ENCODE measurements at regions not wholly inside any gene's neighbourhood (a gene's known extent, or its start where the extent isn't known, plus 50 kb on each side); places are given as distances from the start of the nearest gene placed in this dataset.
"Not testable (repeated sequence)": the region's sequence is repeated elsewhere in the genome, so short reads cannot be mapped to it uniquely, and the experiment has no call there.

DNA sequence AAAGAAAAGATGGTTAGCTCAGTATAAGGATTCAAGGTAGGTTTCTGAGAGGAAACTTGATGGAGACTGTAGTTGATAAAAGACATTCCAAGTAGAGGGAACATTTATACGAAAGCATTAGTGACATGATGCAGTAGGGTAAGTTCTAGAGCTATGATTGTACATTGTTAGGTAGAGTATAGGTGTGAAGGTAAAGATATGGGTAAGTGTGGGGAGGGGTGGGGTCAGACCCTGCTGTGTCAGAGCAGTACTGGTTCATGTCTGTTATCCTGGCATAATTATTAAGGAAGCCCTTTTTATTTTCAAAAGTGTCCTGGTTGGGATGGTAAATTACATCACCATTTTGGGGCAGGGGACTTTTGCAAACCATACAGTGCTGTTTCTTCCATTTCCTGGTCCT is 635.8 kb downstream of the COL12A1 start:
- no peaks in the 10 kb centered on the region for H3K4me1 ChIP-seq
- no peaks in the 10 kb centered on the region for H3K9me3 ChIP-seq
- DNase-seq, result no peak
- TF ChIP-seq, protein P1, sequence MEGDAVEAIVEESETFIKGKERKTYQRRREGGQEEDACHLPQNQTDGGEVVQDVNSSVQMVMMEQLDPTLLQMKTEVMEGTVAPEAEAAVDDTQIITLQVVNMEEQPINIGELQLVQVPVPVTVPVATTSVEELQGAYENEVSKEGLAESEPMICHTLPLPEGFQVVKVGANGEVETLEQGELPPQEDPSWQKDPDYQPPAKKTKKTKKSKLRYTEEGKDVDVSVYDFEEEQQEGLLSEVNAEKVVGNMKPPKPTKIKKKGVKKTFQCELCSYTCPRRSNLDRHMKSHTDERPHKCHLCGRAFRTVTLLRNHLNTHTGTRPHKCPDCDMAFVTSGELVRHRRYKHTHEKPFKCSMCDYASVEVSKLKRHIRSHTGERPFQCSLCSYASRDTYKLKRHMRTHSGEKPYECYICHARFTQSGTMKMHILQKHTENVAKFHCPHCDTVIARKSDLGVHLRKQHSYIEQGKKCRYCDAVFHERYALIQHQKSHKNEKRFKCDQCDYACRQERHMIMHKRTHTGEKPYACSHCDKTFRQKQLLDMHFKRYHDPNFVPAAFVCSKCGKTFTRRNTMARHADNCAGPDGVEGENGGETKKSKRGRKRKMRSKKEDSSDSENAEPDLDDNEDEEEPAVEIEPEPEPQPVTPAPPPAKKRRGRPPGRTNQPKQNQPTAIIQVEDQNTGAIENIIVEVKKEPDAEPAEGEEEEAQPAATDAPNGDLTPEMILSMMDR (IDR thresholded peaks at IDR 0.05), result no peak
- TF ChIP-seq POLR2A (IDR thresholded peaks at IDR 0.05), result no peak
- no peaks in the 10 kb centered on the region for H3K36me3 ChIP-seq
- intact Hi-C loops (cut with DNase I; ENCODE audit: low total_unique reads), result no loop called here
- H3K4me3 ChIP-seq, result no peak overlapping the region
- H3K27ac ChIP-seq, result no peak overlapping the region
- no peaks in the 10 kb centered on the region for H3K27me3 ChIP-seq

DNA sequence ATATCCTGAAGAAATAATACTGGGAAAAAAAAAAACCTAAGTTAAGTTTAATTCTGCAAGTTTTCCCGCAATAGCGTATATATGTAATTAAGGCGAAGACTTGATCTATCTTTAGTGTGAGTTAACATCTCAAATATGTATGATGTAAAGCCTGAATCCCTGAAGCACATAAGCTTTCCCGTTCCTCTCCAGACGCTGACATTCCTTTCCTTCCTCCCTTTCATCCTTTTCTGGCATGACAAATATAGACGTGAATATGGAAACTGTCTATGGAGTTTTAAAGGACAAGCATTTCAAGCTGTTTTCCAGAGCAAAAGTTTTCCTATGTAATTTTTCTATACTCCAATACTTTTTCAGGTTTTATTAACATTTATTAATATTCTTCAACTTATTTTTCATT is 637.0 kb downstream of the COL12A1 start:
- intact Hi-C loops (cut with DNase I; ENCODE audit: low total_unique reads), result no loop called here
- DNase-seq, result no peak

DNA sequence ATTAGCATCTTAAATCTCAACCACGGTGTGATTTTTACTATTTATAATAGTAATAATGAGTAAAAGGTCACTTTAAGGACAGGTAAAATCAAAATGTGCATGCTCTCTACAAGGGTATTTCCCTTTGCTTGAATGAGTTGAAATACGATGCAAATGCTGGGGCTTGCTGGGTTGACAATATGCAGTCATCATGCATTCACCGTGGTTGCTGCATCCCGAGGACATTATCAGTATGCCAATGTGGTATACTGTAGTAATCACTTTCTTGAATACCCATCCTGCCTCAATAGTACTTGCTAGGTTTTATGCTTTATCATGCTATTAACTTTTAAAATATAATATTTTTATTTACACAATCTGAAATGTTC is 637.9 kb downstream of the COL12A1 start:
- H3K4me3 ChIP-seq; intact Hi-C loops (cut with DNase I; ENCODE audit: low total_unique reads); H3K4me1 ChIP-seq; H3K27ac ChIP-seq; DNase-seq; H3K9me3 ChIP-seq; H3K36me3 ChIP-seq; H3K27me3 ChIP-seq: not testable (repeated sequence)

More for the DNA sequence above, 637.0 kb downstream of the COL12A1 start:
- TF ChIP-seq POLR2A (IDR thresholded peaks at IDR 0.05), result no peak
- TF ChIP-seq, protein P1 (IDR thresholded peaks at IDR 0.05), result no peak
- Histone ChIP-seq H3K9me3 (no peaks in the 10 kb centered on the region), H3K4me1 (no peaks in the 10 kb centered on the region), H3K27me3 (no peaks in the 10 kb centered on the region), H3K36me3 (no peaks in the 10 kb centered on the region), H3K27ac (no peak overlapping the region), H3K4me3 (no peak overlapping the region)

DNA sequence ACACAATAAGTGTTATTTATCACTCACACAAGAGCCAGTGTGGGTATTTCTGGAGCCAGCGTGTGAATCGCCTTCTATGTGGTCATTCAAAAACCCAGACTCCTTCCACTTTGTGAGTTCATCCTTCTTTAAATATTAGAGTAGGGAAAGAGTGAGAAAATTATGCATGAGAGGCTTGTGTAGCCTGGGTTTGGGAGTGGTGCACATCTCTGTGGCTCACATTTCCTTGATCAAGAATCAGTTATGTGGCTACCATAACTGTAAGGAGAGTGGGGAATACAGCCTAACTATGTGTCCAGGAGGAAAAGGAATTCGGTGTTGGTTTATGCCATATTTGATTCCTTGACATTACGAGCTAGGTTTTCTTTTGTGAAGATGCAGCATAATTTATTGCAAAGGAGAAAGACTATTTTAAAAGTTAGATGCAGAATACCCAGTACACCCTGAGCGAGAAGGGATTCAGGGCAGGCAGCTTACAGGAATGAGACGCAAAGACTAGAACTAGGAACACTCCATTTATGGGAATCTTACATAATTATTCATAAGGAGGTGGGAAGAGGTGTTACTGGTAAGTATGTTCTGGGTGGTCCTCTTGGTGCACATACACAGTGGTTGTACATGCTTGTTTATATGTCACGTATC is 638.5 kb downstream of the COL12A1 start:
- no peaks in the 10 kb centered on the region for H3K9me3 ChIP-seq
- intact Hi-C loops (cut with DNase I; ENCODE audit: low total_unique reads), result no loop called here
- no peaks in the 10 kb centered on the region for H3K4me1 ChIP-seq
- H3K27me3 ChIP-seq, result no peaks in the 10 kb centered on the region
- no peak overlapping the region for H3K4me3 ChIP-seq
- no peak overlapping the region for H3K27ac ChIP-seq
- no peak for DNase-seq
- no peaks in the 10 kb centered on the region for H3K36me3 ChIP-seq
- TF ChIP-seq, protein P1 (IDR thresholded peaks at IDR 0.05), result no peak
- TF ChIP-seq POLR2A (IDR thresholded peaks at IDR 0.05), result no peak

DNA sequence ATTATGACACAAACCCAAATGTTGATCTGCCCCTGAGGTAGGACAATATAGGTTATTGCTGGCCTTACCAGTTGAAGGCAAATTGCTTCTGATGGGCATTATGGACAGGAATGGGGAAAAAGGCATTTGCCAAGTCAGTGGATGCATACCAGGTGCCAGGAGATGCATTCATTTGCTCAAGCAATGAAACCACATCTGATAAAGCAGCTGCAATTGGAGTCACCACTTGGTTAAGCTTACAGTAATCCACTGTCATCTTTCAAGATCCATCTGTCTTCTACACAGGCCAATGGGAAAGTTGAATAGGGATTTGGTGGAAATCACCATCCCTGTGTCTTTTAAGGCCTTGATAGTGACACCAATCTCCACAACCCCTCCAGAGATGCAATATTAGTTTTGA is 648.6 kb downstream of the COL12A1 start:
- intact Hi-C loops (cut with DNase I; ENCODE audit: low total_unique reads), result no loop called here

More for the DNA sequence above, 648.6 kb downstream of the COL12A1 start:
- no peaks in the 10 kb centered on the region for H3K4me1 ChIP-seq
- no peak for DNase-seq
- no peak overlapping the region for H3K27ac ChIP-seq
- no peak overlapping the region for H3K4me3 ChIP-seq
- H3K27me3 ChIP-seq, result no peaks in the 10 kb centered on the region
- TF ChIP-seq, protein P1 (IDR thresholded peaks at IDR 0.05), result no peak
- no peak for TF ChIP-seq POLR2A (IDR thresholded peaks at IDR 0.05)
- H3K36me3 ChIP-seq, result no peaks in the 10 kb centered on the region
- no peaks in the 10 kb centered on the region for H3K9me3 ChIP-seq

Measured in uterus (tissue), 3 donors.